OCI-LY1 (cell line): ENCODE measurements at regions not wholly inside any gene's neighbourhood (a gene's known extent, or its start where the extent isn't known, plus 50 kb on each side); places are given as distances from the start of the nearest gene placed in this dataset.

ENCODE experiments used
- H2AFZ ChIP-seq: fragments of 200-600 bp; sonication (generic), shearing (Covaris generic); 2 replicates; pipeline ENCODE4 v1.6.0; 2014; ENCODE audit warnings: antibody characterized with exemption, mild to moderate bottlenecking, low read length
- H3F3A ChIP-seq: fragments of 200-600 bp; sonication (generic), shearing (Covaris generic); 2 replicates; pipeline ENCODE4 v1.6.0; 2014; ENCODE audit warnings: mild to moderate bottlenecking, antibody characterized with exemption, low read length, moderate library complexity; ENCODE audit not compliant: insufficient read depth
- H3K27ac ChIP-seq: fragments of 200-600 bp; sonication (generic); 2 replicates; pipeline ENCODE4 v1.5.1; 2014; ENCODE audit warnings: low read length, mixed run types, mild to moderate bottlenecking, low read depth; ENCODE audit not compliant: poor library complexity, severe bottlenecking
- H3K27me3 ChIP-seq: fragments of 200-600 bp; sonication (generic); 2 replicates; pipeline ENCODE4 v1.6.0; 2014; ENCODE audit warnings: antibody characterized with exemption, mild to moderate bottlenecking, low read length, moderate library complexity; ENCODE audit not compliant: insufficient read depth
- H3K36me3 ChIP-seq: fragments of 200-600 bp; sonication (generic); 2 replicates; pipeline ENCODE4 v1.6.1; 2014; ENCODE audit warnings: mild to moderate bottlenecking, antibody characterized with exemption, low read length, moderate library complexity, mixed read lengths; ENCODE audit not compliant: insufficient read depth
- H3K4me1 ChIP-seq: fragments of 200-600 bp; sonication (generic); 2 replicates; pipeline ENCODE4 v1.5.1; 2014; ENCODE audit warnings: mild to moderate bottlenecking, low read length, moderate library complexity; ENCODE audit not compliant: insufficient read depth, severe bottlenecking
- H3K4me2 ChIP-seq: fragments of 200-600 bp; sonication (generic), shearing (Covaris generic); 2 replicates; pipeline ENCODE4 v1.6.1; 2014; ENCODE audit warnings: low read length
- H3K4me3 ChIP-seq: fragments of 200-600 bp; sonication (generic); 2 replicates; pipeline ENCODE4 v1.5.1; 2014; ENCODE audit warnings: low read length, low read depth, mild to moderate bottlenecking, mixed read lengths; ENCODE audit not compliant: poor library complexity, severe bottlenecking
- H3K79me2 ChIP-seq: fragments of 200-600 bp; shearing (Covaris generic); 2 replicates; pipeline ENCODE4 v1.6.1; 2016; ENCODE audit warnings: mixed run types, low read length, mixed read lengths; ENCODE audit not compliant: insufficient read depth
- H3K9ac ChIP-seq: fragments of 200-600 bp; sonication (generic), shearing (Covaris generic); 2 replicates; pipeline ENCODE4 v1.6.1; 2014; ENCODE audit warnings: mild to moderate bottlenecking, low read length, mixed read lengths
- H3K9me2 ChIP-seq: fragments of 200-600 bp; sonication (generic), shearing (Covaris generic); 2 replicates; pipeline ENCODE4 v1.6.1; 2014; ENCODE audit warnings: low read depth, mild to moderate bottlenecking, low read length, mixed read lengths
- H3K9me3 ChIP-seq: fragments of 200-600 bp; shearing (Covaris generic); 2 replicates; pipeline ENCODE4 v1.6.1; 2014; ENCODE audit warnings: low read length, mixed read lengths
- H4K20me1 ChIP-seq: fragments of 200-600 bp; sonication (generic), shearing (Covaris generic); 2 replicates; pipeline ENCODE4 v1.6.0; 2016; ENCODE audit warnings: mild to moderate bottlenecking, low read length; ENCODE audit not compliant: insufficient read depth
- EZH2 ChIP-seq: fragments of 200-600 bp; sonication (generic), shearing (Covaris generic); IDR thresholded peaks from 2 replicates; pipeline ENCODE4 v1.8.0; 2017; ENCODE audit warnings: borderline replicate concordance, mixed run types, mild to moderate bottlenecking, antibody characterized with exemption, low read length, moderate library complexity, mixed read lengths
- TF ChIP-seq, protein P1 (sequence below): fragments of 200-600 bp; sonication (generic), shearing (Covaris generic); IDR thresholded peaks from 2 replicates; pipeline ENCODE4 v1.5.1; 2017; ENCODE audit warnings: mild to moderate bottlenecking, antibody characterized with exemption, low read length, moderate library complexity, mixed read lengths

DNA sequence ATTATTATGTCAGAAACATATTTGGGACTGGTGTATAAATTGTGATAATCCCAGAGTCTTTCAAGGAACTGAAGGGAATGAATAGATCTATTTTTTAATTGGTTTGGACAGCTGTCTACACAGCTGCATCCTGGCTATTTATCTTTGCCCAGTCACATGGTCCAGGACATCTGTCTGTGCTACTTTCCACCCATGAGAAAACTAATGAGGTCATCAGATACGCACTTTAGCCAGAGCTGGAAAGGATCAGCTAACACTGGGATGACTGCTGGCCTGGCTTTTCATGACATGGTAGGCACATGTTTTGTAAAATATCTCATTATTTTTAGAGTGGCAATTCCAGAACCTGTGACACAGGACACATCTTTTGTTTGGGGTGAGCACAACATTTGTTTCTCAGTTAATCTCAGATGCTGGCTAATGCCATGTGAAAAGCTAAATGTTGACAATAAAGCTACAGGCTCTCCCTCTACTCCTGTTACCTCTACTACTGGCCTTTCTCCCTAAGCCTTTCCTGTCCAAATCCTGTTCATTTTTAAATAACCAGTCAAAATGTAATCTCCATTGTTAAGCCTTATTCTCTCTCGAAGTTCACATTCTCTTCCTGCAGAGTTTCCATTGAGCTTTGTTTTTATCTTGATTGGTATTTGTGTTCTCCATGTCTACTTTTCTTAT lies 500.7 kb downstream of the RIT2 start:
- H4K20me1 ChIP-seq = no peaks in the 10 kb centered on the region
- H3F3A ChIP-seq = no peaks in the 10 kb centered on the region
- no peaks in the 10 kb centered on the region for H3K9me3 ChIP-seq
- H3K4me2 ChIP-seq = no peak overlapping the region
- H3K79me2 ChIP-seq = no peaks in the 10 kb centered on the region
- no peak for TF ChIP-seq EZH2
- TF ChIP-seq, protein P1, sequence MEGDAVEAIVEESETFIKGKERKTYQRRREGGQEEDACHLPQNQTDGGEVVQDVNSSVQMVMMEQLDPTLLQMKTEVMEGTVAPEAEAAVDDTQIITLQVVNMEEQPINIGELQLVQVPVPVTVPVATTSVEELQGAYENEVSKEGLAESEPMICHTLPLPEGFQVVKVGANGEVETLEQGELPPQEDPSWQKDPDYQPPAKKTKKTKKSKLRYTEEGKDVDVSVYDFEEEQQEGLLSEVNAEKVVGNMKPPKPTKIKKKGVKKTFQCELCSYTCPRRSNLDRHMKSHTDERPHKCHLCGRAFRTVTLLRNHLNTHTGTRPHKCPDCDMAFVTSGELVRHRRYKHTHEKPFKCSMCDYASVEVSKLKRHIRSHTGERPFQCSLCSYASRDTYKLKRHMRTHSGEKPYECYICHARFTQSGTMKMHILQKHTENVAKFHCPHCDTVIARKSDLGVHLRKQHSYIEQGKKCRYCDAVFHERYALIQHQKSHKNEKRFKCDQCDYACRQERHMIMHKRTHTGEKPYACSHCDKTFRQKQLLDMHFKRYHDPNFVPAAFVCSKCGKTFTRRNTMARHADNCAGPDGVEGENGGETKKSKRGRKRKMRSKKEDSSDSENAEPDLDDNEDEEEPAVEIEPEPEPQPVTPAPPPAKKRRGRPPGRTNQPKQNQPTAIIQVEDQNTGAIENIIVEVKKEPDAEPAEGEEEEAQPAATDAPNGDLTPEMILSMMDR = no peak
- H3K4me3 ChIP-seq = no peak overlapping the region
- no peaks in the 10 kb centered on the region for H3K9me2 ChIP-seq
- H3K9ac ChIP-seq = no peak overlapping the region
- H3K27me3 ChIP-seq = no peaks in the 10 kb centered on the region
- H3K27ac ChIP-seq = no peak overlapping the region
- H3K4me1 ChIP-seq = no peaks in the 10 kb centered on the region
- no peak overlapping the region for H2AFZ ChIP-seq
- H3K36me3 ChIP-seq = no peaks in the 10 kb centered on the region

- Histone ChIP-seq H3K4me2 (no peak overlapping the region), H3K79me2 (no peaks in the 10 kb centered on the region), H3K27ac (no peak overlapping the region), H3K4me3 (no peak overlapping the region), H4K20me1 (no peaks in the 10 kb centered on the region), H3K27me3 (no peaks in the 10 kb centered on the region), H3K9me2 (no peaks in the 10 kb centered on the region), H3K36me3 (no peaks in the 10 kb centered on the region), H3K4me1 (no peaks in the 10 kb centered on the region), H3F3A (no peaks in the 10 kb centered on the region), H3K9ac (no peak overlapping the region), H3K9me3 (no peaks in the 10 kb centered on the region), H2AFZ (no peak overlapping the region)
- no peak for TF ChIP-seq EZH2
- TF ChIP-seq, protein P1 = no peak
Measured at GRCh38 chr18:42617221-42617620, 498.3 kb downstream of the RIT2 start.

- no peaks in the 10 kb centered on the region for H3K79me2 ChIP-seq
- TF ChIP-seq, protein P1 = no peak
- no peak for TF ChIP-seq EZH2
- H4K20me1 ChIP-seq = no peaks in the 10 kb centered on the region
- no peaks in the 10 kb centered on the region for H3K9me2 ChIP-seq
- no peak overlapping the region for H3K27ac ChIP-seq
- H3K4me1 ChIP-seq = no peaks in the 10 kb centered on the region
- no peaks in the 10 kb centered on the region for H3F3A ChIP-seq
- no peak overlapping the region for H2AFZ ChIP-seq
- H3K9ac ChIP-seq = no peak overlapping the region
- no peaks in the 10 kb centered on the region for H3K27me3 ChIP-seq
- no peaks in the 10 kb centered on the region for H3K36me3 ChIP-seq
- H3K4me3 ChIP-seq = no peak overlapping the region
- H3K4me2 ChIP-seq = no peak overlapping the region
- H3K9me3 ChIP-seq = no peaks in the 10 kb centered on the region
Measured at GRCh38 chr18:42619771-42620170, 495.7 kb downstream of the RIT2 start.
